ENCODE measurements at regions not wholly inside any gene's neighbourhood (a gene's known extent, or its start where the extent isn't known, plus 50 kb on each side); places are given as distances from the start of the nearest gene placed in this dataset.
A peak's percentile ranks its signal among the peaks of the same experiment; 100 is the strongest.

DNA sequence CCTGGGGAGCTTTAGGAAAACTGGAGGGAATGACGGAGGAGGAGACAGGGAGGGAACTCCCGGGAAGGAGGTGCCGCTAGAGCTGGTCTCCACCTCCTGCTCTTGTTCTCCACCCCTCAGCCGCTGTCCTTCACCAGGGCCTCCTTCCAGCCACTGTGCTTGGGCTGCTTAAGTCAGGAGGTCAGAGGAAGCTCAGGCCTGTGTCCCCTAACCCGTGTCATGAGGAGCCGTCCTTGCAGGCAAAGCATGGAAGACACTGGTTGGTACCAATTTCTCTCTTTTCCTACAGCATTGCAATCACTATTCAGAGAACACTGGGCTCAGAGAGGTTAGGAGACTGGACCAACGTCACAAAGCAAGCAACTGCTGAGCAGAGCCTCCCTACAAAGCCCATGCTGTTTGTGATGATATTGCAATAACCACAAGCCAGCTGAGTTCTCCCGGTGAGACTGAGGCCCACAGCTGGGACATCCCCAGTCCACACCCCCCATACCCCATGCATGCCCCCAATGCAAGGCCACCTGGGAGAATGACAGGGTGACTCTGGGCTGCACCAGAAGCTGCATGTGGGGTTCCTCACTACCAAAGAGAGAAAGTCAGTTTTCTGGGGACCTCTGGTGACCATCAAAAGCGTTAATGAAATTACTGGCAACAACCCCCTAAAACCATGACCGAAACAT is 427.5 kb downstream of the NPHP4 start:
- no peak for DNase-seq

DNA sequence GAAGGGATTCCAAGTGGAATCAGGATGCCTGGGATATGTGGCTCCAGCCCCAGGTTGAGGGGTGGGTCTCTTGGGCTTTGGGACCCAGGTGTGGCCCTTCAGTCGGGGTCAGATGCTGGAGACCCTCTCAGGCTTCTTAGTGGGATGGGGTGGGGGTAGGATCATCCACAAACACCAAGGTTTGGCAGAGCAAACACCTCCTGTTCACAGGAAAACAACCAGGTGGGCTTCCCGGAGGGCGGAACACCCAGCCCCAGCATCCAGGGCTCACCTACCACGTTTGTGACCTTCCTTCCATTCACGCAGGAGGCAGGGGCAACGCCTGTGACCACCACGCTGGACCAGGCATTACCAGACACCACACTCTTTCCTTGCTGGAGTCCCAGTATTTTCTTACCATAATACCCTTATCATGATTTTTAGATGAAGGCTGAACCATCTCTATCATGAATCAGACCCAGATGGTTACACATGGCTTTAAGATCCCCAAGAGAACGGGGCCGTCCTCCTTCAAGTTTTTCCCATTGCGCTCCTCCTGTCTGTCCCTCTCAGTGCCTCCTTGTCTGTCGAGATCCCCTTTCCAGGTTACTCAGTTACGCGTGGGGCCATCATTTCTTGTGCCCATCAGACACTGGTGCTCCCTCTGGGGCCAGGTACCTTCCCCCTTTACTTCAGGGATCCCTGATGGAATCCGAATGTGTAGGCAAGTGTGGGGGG is 428.2 kb downstream of the NPHP4 start:
- no peak for DNase-seq

DNA sequence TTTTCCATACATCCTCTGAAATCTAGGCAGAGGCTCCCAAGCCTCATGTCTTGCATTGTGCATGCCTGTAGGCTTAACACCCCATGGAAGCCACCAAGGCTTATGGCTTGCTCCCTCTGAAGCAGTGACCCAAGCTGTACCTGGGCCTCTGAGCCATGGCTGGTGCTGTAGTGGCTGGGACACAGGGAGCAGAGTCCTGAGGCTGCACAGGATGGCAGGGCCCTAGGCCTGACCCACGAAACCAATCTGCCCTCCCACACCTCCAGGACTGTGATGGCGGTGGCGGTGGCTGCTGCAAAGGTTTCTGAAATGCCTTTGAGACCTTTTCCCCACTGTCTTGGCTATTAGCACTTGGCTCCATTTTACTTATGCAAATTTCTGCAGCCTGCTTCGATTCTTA is 429.5 kb downstream of the NPHP4 start:
- DNase-seq: no peak

DNA sequence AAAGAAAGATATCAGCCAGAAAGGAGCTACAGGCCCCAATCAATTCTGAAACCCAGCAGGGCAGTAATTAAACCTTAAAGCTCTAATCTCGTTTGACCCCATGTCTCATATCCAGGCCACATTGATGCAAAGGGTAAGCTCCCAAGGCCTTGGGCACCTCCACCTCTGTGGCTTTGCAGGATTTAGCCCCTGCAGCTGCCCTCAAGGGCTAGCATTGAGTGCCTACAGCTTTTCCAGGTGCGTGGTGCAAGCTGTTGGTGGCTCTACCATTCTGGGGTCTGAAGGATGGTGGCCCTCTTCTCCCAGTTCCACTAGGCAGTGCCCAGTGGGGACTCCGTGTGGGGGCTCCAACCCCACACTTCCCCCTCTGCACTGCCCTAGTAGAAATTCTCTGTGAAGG is 429.9 kb downstream of the NPHP4 start:
- no peak for DNase-seq

DNA sequence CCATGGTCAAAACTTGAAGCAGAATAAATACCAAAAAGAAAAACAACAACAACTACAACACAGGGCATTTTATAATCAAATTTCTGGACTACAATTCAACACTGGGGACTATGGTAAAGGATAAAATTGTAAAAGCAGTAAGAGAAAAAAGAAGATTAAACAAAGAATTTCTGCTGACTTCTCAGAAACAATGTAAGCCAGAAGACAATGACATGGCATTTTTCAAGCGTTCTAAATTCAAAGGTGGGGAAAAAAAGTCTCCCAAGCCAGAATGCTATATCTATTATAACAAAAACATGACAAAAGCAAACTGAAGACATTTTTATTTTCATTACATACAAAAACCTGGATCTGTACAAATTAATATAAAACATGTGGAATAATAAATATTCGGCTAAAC is 433.1 kb downstream of the NPHP4 start:
- no peak for DNase-seq

DNA sequence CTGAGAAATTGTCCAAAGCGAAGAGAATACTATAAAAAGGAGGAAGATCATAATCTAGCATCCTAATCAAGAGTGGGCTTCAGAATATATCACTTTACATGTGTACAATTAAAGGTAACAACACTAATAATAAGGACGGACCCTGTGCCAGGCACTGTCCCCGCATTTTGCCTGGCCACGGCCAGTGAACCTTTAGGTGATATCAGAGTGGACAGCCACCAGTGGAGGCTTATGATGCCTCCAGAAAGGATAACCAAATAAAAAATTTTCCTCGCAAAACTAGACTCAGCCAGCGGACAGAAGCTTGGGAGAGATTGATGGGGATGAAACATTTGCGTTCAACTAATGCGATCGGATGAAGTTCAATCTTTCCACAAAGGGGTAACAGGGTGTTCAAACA is 436.4 kb downstream of the NPHP4 start:
- DNase-seq: no peak

DNA sequence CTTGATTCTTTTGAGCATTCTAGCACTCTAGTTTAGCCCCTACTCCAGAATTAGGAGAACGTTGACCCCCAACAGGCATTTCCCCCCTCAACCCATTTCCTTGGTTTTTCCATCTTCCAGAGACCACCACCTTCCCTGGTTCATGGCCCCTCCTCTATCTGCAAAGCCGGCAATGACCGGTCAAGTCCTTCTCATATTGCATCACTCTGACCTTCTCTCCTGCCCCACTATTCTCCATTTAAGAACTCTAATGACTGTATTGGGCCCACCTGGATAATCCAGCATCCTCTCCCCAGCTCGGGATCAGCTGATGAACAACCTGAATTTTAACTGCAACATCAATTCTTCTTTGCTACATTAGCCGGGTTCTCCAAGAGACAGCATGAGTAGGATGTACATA is 437.4 kb downstream of the NPHP4 start:
- DNase-seq: no peak

DNA sequence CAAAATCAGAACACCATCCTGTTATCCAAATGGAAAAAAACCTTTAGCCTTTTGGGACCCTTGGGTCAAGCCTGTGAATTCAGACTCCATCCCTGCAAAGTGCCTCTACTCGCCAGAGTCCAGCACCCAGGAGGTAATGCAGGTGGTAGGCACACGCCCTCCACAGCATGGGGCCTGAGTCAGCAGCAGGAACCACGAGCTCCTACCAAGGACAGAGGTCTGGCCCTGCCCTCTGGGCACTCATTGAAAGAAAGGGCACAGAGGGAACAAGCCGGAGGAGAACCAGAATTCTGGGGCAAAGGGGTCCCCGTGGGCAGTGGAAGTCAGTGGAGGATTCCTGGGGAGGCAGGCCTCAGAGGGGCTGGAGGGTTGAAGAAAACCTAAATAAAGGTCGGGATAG is 438.1 kb downstream of the NPHP4 start:
- DNase-seq: no peak

DNA sequence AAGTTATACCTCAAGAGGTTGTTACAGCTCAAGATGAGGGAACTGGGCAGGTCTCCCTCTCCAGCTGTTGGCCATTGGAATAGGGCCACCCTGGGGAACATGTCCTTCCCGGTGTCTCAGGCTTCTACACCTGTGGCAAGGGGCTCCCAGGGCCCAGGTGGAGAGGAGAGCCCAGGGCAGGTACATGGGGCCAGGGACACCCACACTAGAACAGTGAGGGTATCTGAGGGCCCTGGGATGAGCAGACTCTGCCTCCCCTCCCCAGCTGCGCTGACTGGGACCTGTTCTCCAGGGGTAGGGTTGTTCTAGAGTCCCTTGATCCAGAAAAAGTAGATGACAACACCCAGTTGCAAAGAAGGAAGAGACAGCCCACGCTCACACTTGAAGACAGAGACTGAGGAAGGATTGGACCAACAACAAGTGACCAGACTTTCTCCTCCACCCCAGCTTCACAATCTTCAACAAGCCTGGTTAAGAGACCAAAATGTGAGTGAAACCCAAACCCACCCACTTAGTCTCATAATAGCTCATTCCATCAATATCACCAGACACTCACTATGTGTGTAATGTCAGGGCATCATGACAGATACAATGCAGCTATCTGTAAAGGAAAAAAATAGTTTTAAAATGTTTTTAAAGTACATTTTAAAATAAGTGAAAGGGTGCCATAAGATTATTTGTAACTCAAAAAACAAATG is 439.3 kb downstream of the NPHP4 start:
- DNase-seq: no peak

DNA sequence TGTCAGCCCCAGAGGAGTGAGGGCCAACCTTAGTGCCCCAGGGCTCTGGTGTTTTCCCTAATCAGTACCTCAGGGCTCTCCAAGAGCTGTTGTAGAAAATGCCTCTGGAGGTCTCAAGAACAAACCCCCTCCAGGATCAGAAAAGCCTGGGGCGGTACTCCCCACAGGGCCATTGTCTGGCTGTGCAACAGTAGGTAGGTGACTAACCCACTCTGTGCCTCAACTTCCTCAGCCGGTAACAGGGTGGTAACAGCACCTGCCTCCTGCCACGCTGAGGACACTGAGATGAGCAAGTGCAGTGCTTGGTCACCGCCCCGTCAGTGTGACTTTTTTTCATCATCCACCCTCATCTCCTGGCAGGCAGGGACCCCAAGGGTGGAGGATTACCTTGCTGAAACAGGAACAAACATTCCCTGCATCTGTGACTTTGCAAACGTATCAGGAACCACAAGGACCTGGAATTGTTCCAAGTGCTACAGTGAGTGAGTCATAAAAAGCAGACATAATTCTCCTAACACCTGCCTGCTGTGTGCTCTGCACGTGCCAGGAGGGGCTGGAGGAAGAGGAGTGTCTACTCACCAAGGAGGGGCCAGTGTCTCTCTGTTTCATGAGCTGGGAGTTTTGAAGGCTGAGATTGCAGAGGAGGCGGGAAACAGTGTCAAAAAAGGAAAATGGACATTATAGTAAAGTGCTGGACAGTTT is 440.8 kb downstream of the NPHP4 start:
- DNase-seq: peak; percentile 71

DNA sequence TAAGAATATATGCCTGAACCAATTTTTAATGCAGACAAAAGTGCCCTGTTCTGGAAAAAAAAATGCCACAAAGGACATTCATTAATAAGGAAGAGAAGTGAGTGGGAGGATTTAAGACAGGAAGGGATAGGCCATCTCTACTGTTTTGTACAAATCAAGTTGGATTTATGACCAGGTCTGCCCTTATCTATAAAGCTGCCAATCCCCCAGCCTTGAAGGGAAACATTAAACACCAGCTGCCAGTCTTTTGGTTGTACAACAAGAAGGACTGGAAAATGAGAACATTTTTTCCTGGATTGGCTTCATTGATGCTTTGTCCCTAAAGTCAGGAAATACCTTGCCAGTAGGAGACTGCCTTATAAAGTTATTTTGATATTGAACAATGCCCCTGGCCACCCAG is 444.0 kb downstream of the NPHP4 start:
- DNase-seq: no peak

DNA sequence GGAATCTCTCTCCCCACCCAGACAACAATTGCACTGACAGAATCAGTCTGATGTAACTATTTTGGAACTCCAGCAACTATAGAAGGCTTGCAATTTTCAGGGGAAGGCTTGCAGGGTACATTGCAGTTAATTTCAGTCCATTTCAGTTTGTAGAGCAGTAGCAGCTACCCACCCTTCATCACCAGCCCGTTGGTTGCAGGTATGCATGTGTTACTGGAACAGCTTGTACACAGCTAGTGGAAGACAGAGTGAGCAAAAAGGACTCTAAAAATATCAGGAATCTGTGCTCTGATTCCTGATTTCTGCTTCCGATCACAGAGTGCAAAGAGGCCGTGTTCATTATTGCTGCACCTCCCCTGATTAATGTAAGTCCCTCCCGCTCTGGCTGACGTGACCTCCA is 449.0 kb downstream of the NPHP4 start:
- DNase-seq: no peak

DNA sequence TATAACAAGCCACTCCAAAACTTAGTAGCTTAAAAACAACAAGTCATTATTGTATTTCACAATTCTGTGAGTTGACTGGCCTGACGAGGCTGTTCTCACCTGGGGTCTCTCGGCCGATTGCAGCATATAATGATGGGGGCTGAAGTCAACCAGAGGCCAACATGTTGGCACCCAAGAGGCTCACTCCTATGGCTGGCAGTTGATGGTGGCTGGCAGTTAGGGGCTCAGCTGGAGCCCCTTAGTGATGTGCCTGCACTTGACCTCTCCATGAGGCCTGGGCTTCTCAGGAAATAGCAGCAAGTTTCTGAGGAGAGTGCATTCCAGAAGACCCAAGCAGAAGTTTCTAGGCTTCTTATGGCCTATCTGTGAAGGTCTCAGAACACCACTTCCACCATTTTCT is 459.4 kb downstream of the NPHP4 start:
- no peak for DNase-seq

DNA sequence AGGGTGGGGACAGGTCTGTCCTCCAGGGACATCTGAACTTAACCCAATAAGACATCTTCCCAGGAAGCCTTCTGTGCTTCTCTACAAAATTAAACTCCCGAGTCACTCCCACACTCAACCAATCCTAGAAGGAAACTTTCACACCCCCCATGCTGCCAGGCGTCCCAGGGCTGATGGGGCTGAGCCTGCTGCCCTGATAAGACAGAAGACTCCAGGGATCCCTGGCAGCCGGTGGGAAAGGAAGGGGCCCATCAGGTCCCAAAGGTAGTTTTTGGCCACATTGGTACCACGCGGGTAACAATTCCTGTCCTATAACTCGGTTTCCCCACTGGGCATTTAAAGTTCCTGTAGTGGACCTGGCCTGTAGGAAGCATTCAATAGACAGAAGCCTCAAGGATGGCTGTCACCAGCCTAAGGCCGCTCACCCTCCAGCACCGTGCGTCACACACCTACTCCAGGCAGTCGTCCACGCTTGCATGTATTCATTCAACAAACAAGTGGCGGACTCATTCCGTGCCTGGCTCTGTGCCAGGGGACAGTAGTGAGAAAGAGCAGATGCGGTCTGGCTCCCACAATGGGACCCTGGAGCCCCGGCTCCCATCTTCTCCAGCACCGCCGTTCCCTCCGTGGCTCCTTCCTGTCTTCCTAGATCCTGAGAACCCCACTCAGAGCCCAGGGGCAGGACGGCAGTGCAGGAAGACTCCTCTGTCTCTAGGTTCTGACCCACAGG is 465.2 kb downstream of the NPHP4 start:
- no peak for DNase-seq

DNA sequence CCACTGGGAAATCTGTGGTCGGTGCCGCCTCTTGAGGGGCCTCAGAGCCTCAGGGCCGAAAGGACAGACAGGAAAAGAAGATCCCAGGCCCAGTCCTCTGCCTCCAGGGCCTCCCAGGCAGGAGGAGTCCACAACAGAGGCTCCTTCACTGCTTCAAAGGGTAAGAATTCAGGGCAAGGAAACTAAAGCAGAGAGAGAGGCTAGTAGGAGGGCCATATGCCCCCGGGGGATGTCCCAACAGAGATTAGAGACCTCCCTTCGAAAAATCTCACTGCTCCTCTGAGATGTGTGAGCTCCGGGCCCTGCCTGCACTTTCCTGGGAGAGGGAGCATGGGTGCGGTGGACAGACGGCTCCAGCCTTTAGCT is 465.9 kb downstream of the NPHP4 start:
- DNase-seq: no peak

DNA sequence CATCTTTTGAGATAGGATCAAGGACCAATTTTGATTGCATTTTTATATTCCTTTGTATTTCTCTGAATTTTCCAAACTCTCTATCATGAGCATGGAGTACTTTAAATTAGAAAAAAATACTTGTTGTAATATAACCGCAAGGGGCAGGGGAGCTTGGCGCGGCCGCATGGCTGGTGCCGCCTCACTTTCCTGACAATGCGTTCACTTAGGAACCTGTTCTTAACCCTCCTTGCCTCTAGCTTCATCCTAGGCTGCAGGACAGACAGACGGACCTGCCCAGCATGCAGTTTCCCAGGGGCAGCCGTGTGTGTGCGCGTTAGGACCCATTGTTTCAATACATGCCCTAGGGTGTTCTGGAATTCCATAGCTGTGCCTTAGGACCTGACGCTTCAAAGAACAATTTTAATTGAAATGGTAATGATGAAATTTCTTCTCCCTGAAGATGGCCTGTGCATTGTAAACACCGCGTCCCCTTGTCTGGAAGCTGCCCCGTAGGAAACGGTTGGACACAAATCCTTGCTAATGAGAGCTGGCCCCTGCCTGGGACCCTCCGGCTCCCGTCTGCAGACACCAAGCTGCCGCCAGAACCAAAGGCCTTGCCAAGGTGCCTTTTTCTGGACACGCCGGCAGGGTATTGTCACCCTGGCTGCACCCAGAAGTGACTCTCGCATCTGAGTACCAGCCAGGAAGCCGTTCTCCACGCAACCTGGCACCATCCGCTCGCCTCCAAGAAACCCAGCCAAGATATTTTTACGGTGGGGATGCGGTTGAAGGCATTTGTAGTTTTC is 466.4 kb downstream of the NPHP4 start:
- no peak for DNase-seq

DNA sequence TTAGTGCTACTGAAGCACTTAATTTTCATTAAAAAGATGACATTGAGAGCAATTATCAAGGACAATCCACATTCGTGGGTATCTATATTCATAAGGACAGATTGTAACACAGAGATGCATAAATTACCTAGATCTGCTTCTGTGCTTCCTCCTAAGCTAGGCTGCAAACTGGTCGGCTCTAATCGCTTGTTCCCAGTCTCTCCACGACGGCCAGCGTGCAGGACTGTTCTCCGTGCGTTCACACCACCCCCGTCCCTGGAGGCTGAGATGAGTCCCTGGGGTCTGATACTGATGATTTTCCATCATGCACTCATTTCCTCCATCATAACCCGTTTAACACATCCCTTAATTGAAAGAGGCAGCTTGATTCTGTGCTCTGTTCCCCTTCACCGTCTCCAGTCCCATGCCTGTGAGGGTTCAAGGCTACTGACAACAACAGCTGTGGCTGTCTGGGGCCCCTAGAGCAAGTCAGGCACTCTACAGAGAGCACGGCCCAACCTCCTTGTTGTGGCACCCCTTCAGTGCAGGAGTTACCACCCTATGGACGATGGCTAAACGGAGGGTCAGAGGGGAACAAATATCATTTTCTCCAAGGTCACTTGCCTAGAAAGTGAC is 469.6 kb downstream of the NPHP4 start:
- DNase-seq: no peak

DNA sequence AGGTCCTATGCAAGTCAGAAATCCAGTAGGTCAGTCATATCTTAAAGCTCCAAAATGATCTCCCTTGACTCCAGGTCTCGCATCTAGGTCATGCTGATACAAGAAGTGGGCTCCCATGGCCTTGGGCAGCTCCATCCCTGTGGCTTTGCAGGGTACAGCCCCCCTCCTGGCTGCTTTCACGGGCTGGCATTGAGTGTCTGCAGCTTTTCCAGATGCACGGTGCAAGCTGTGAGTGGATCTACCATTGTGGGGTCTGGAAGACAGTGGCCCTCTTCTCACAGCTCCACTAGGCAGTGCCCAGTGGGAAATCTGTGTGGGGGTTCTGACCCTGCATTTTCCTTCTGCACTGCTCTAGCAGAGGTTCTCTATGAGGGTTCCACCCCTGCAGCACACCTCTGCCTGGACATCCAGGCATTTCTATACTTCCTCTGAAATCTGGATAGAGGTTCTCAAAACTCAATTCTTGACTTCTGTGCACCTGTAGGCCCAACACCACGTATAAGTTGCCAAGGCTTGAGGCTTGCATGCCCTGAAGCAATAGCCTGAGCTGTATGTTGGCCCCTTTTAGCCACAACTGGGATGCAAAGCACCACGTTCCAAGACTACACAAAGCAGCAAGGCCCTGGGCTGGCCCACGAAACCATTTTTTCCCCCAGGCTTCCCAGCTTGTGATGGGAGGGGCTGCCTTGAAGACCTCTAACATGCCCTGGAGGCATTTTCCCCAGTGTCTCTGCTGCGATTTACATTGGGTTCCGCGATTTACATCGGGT is 472.7 kb downstream of the NPHP4 start:
- no peak for DNase-seq

DNA sequence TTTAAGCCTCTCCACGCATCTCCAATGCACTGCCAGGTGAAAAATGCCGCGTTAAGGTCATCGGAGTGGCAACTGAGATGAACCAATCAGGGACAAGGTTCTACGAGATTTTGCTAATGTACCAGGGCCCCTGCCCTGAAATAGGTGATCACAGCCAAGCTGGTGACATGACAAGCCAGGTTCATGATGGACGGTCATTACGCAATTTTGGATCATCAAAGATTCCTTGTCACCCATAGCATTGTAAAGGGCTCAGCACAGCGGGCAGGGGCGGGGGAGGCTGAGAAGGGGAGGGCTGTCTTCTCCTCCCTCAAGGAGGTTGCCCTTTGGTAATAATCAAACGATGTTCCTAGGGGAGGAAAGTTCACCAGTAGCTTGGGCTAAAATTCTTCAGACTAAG is 475.5 kb downstream of the NPHP4 start:
- no peak for DNase-seq

DNA sequence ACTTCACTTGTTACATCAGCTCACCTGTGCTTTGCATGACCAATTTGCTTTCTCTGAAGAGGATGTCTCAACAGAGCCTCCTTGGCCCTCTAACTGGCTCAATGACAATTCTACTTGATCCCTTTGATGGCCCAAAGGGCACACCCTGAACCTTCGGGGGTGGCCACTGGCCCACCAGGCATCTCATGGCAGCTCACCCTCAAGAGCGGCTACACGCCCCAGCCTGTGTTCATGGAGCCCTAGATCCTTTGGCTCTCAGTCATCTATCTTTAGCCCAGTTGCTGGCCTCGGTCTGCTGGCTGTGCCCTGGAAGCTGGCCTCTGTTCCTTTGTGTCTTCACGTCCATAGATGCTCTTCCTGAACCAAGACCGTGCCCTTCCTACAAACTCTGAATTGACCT is 476.7 kb downstream of the NPHP4 start:
- no peak for DNase-seq
